Thyroid gland (tissue), 4 donors: ENCODE measurements at regions not wholly inside any gene's neighbourhood (a gene's known extent, or its start where the extent isn't known, plus 50 kb on each side); places are given as distances from the start of the nearest gene placed in this dataset.

Experiments
- DNase-seq, 2 donors: peaks; one replicate each; pipeline ENCODE4 v3.0.0-alpha.2; 2019
- H3K27ac ChIP-seq, 3 donors: fragments of 200-600 bp; sonication (generic); 1 replicate in 2 of 3; 2 replicates in 1 of 3; pipeline ENCODE4 v1.5.1; 2016 to 2019; ENCODE audit warnings: mild to moderate bottlenecking in 1 of 3, moderate library complexity in 1 of 3
- H3K27me3 ChIP-seq: fragments of 200-600 bp; sonication (generic); one replicate; pipeline ENCODE4 v1.5.1; 2019
- H3K36me3 ChIP-seq, 2 donors: fragments of 200-600 bp; sonication (generic); one replicate each; pipeline ENCODE4 v1.5.1; 2016 to 2019
- H3K4me1 ChIP-seq, 2 donors: fragments of 200-600 bp; sonication (generic); one replicate each; pipeline ENCODE4 v1.5.1; 2017 to 2019
- H3K4me3 ChIP-seq, 3 donors: fragments of 200-600 bp; sonication (generic); replicated peaks in 1 of 3; 1 replicate in 2 of 3; 2 replicates in 1 of 3; pipeline ENCODE4 v1.5.1; 2016; ENCODE audit warnings: mild to moderate bottlenecking in 1 of 3
- H3K9me3 ChIP-seq: fragments of 200-600 bp; sonication (generic); one replicate; pipeline ENCODE4 v1.5.1; 2017
- CTCF ChIP-seq, 6 experiments: fragments of 200-600 bp in 3 of 6; fragments of 450-650 bp in 3 of 6; sonication (generic) in 3 of 6; IDR thresholded peaks; one replicate each; pipeline ENCODE4 v1.5.1; 2016 to 2019; ENCODE audit warnings: antibody characterized with exemption in 6 of 6, mild to moderate bottlenecking in 2 of 6, inconsistent platforms in 1 of 6, moderate library complexity in 1 of 6
- POLR2A ChIP-seq, 2 donors: fragments of 450-650 bp; IDR thresholded peaks; one replicate each; pipeline ENCODE4 v1.6.1; 2017; ENCODE audit warnings: antibody characterized with exemption in 2 of 2, mild to moderate bottlenecking in 2 of 2, moderate library complexity in 1 of 2
- WGBS, 2 donors: methylation state at CpG; one replicate each; pipeline ENCODE4 v1.1.5; 2017; 5-methylcytosine and 5-hydroxymethylcytosine counted together
- intact Hi-C: fragments of 100-400 bp; cut with DNase I; formaldehyde crosslinking; loops from one replicate; pipeline ENCODE4 v1.15.1; 2023

DNA sequence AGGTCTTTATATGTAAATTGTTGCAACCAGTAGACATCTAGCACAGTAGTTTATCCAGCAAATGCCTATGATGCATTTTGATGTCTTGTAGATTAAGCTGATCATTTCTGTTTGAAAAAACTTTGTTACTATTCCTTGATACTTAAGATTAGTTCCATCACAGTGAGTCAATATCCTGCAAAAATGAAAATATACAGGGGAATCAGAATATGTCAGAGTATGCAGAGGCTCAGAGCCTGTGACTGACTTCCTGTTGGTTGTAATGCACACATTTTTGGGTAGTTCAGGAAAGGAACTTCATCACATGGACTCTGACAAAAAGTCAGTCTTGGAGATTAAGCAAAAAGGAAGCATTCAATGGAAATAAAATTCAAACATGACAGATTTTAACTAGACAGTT lies 815.5 kb downstream of the FAT4 start:
- Histone ChIP-seq H3K4me3 (no peak overlapping the region), H3K27me3 (no peaks in the 10 kb centered on the region), H3K36me3 (no peaks in the 10 kb centered on the region), H3K9me3 (no peaks in the 10 kb centered on the region), H3K27ac (no peak overlapping the region), H3K4me1 (no peaks in the 10 kb centered on the region)
- intact Hi-C loops: no loop called here
- DNase-seq: no peak
- no peak for TF ChIP-seq CTCF (IDR thresholded peaks at IDR 0.05)
- no peak for TF ChIP-seq POLR2A (IDR thresholded peaks at IDR 0.05)

GRCh38 chr4:126136922-126137781 lies 822.4 kb downstream of the FAT4 start:
- Histone ChIP-seq H3K9me3 (no peaks in the 10 kb centered on the region), H3K36me3 (no peaks in the 10 kb centered on the region), H3K27ac (no peak overlapping the region), H3K27me3 (no peaks in the 10 kb centered on the region), H3K4me3 (no peak overlapping the region), H3K4me1 (no peaks in the 10 kb centered on the region)
- TF ChIP-seq CTCF (IDR thresholded peaks at IDR 0.05) (no peak), POLR2A (IDR thresholded peaks at IDR 0.05) (no peak)
- WGBS, 2 donors: 84 to 87% methylated on average over 5 of the region's 5 CpGs
- DNase-seq: no peak
- intact Hi-C loops: no loop called here

DNA sequence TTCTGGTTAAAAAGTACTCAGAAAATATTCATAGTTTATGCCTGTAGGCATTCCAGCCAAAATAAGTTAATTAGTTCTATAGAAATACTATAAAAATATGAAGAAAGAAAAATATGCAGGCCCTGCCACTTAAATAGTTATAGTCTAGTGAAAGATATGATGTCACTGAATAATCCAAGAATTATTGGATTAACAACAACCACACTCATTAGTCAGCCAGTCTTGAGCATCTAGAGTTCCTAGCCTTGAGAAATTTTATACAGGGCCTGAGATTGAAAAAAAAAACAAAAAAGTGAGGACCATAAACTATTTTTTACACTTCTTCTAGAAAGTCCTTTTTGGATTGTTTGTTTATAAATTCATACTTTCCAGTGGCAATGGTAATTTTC lies 823.0 kb downstream of the FAT4 start:
- Histone ChIP-seq H3K27me3 (no peaks in the 10 kb centered on the region), H3K4me1 (no peaks in the 10 kb centered on the region), H3K4me3 (no peak overlapping the region), H3K9me3 (no peaks in the 10 kb centered on the region), H3K27ac (no peak overlapping the region), H3K36me3 (no peaks in the 10 kb centered on the region)
- intact Hi-C loops: no loop called here
- no peak for TF ChIP-seq CTCF (IDR thresholded peaks at IDR 0.05)
- no peak for TF ChIP-seq POLR2A (IDR thresholded peaks at IDR 0.05)
- no peak for DNase-seq

- DNase-seq: no peak
- no peaks in the 10 kb centered on the region for H3K9me3 ChIP-seq
- WGBS, 2 donors: 89 to 98% methylated on average over 1 of the region's 1 CpG
- H3K27me3 ChIP-seq: no peaks in the 10 kb centered on the region
- H3K27ac ChIP-seq: no peak overlapping the region
- H3K4me1 ChIP-seq: no peaks in the 10 kb centered on the region
- TF ChIP-seq CTCF (IDR thresholded peaks at IDR 0.05) (no peak), POLR2A (IDR thresholded peaks at IDR 0.05) (no peak)
- no peaks in the 10 kb centered on the region for H3K36me3 ChIP-seq
- no peak overlapping the region for H3K4me3 ChIP-seq
- intact Hi-C loops: no loop called here
Observed at GRCh38 chr4:126144543-126145237, 829.9 kb downstream of the FAT4 start.

DNA sequence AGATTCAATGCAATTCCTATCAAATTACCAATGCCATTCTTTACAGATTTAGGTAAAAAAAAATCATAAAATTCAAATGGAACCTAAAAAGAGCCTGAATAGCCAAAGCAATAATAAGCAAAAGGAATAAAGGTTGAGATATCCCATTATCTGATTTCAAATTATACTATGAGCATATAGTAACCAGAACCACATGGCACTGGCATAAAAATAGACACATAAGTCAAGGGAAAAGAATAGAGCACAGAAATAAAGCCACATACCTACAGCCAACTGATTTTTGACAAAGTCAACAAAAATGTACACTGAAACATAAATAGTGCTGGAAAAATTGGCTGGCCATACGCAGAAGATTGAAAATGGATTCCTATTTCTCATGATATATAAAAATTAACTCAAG lies 853.7 kb downstream of the FAT4 start:
- intact Hi-C loops: no loop called here
- no peak for DNase-seq
- no peaks in the 10 kb centered on the region for H3K9me3 ChIP-seq
- H3K4me3 ChIP-seq: no peak overlapping the region
- H3K27me3 ChIP-seq: no peaks in the 10 kb centered on the region
- H3K36me3 ChIP-seq: no peaks in the 10 kb centered on the region
- WGBS, 2 donors: 37 to 87% methylated on average over 1 of the region's 1 CpG
- no peaks in the 10 kb centered on the region for H3K4me1 ChIP-seq
- TF ChIP-seq CTCF (IDR thresholded peaks at IDR 0.05): no peak
- TF ChIP-seq POLR2A (IDR thresholded peaks at IDR 0.05): no peak
- H3K27ac ChIP-seq: no peak overlapping the region
